ENCODE measurements at regions not wholly inside any gene's neighbourhood (a gene's known extent, or its start where the extent isn't known, plus 50 kb on each side); places are given as distances from the start of the nearest gene placed in this dataset.
"Not testable (repeated sequence)": the region's sequence is repeated elsewhere in the genome, so short reads cannot be mapped to it uniquely, and the experiment has no call there.

DNA sequence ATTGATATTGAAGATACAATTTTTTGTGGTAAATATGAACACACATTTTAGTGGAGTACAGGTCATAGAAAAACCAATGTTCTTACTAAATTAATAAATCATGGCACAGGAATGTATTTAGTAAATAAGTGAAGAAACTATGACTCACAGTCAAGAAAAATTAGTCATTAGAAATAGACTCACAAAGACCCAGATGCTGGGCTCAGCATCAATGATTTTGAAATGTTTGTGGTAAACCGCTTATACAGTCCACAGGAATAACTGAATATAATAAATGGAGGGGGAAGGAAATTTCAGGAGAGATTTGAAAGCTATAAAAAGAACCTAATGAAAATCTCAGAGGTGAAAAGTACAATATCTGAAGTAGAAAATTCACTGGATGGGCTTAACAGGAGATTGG, 138.3 kb upstream of the ADCY1 start:
- Histone ChIP-seq H3K36me3 (replicated peaks; ENCODE audit: insufficient read depth, low read depth) (no peaks in the 10 kb centered on the region), H3K27me3 (no peaks in the 10 kb centered on the region), H3K27ac (no peak overlapping the region), H3K4me2 (no peak overlapping the region), H3K9me2 (replicated peaks; ENCODE audit: insufficient read depth) (no peaks in the 10 kb centered on the region), H4K20me1 (ENCODE audit: insufficient read depth, poor library complexity, severe bottlenecking) (no peaks in the 10 kb centered on the region), H3K79me2 (no peaks in the 10 kb centered on the region), H3K4me1 (ENCODE audit: insufficient read depth) (no peaks in the 10 kb centered on the region), H3K9me3 (ENCODE audit: low read depth) (no peaks in the 10 kb centered on the region), H3K4me3 (no peak overlapping the region), H2AFZ (no peak overlapping the region)
- TF ChIP-seq EZH2 (IDR thresholded peaks at IDR 0.05; ENCODE audit: borderline replicate concordance), result no peak
- DNase-seq (ENCODE audit: low spot score), result no peak
- WGBS (ENCODE audit: low lambda C conversion rate, missing lambda C conversion rate), result 93% methylated on average over 1 of the region's 1 CpG

- H3K9me3 ChIP-seq (ENCODE audit: low read depth); H3K4me3 ChIP-seq; H3K9me2 ChIP-seq (replicated peaks; ENCODE audit: insufficient read depth); H3K27me3 ChIP-seq; H3K27ac ChIP-seq; DNase-seq (ENCODE audit: low spot score); H3K79me2 ChIP-seq; H3K4me1 ChIP-seq (ENCODE audit: insufficient read depth); H3K36me3 ChIP-seq (replicated peaks; ENCODE audit: insufficient read depth, low read depth); H3K4me2 ChIP-seq; H4K20me1 ChIP-seq (ENCODE audit: insufficient read depth, poor library complexity, severe bottlenecking); H2AFZ ChIP-seq: not testable (repeated sequence)
- 97% methylated on average over 1 of the region's 1 CpG for WGBS (ENCODE audit: low lambda C conversion rate, missing lambda C conversion rate)
Measured at GRCh38 chr7:45440776-45441175, 133.4 kb upstream of the ADCY1 start.

DNA sequence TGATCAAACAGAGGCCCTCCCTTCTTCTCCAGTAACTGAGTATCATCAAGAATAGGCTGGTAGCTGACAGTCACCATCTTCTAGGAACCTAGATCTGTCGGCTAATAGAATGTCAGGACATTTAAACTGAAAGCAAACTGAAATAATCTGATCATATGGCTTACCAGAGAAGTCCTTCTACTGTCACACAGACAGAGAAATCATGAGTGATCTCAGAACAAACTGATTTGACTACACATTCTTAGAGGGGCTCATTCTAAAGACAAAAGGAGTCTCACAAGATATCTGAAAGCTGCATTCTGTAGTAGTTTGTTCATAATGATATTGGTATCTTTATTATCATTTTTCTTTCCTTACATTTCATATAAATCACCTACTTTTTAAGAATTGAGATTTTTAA, 130.9 kb upstream of the ADCY1 start:
- Histone ChIP-seq H3K27me3 (no peaks in the 10 kb centered on the region), H3K9me2 (replicated peaks; ENCODE audit: insufficient read depth) (no peaks in the 10 kb centered on the region), H3K4me1 (ENCODE audit: insufficient read depth) (no peaks in the 10 kb centered on the region), H3K27ac (no peak overlapping the region), H3K9me3 (ENCODE audit: low read depth) (no peaks in the 10 kb centered on the region), H2AFZ (no peak overlapping the region), H3K4me3 (no peak overlapping the region), H3K4me2 (no peak overlapping the region), H3K79me2 (no peaks in the 10 kb centered on the region), H4K20me1 (ENCODE audit: insufficient read depth, poor library complexity, severe bottlenecking) (no peaks in the 10 kb centered on the region), H3K36me3 (replicated peaks; ENCODE audit: insufficient read depth, low read depth) (no peaks in the 10 kb centered on the region)
- 86% methylated on average over 1 of the region's 1 CpG for WGBS (ENCODE audit: low lambda C conversion rate, missing lambda C conversion rate)
- no peak for DNase-seq (ENCODE audit: low spot score)
- TF ChIP-seq EZH2phosphoT487 (IDR thresholded peaks at IDR 0.05; ENCODE audit: low read depth, severe bottlenecking, unreplicated experiment) (no peak), EZH2 (IDR thresholded peaks at IDR 0.05; ENCODE audit: borderline replicate concordance) (no peak), CTCF (IDR thresholded peaks at IDR 0.05; ENCODE audit: poor library complexity) (no peak)

- H3K4me3 ChIP-seq, result no peak overlapping the region
- H3K9me2 ChIP-seq (replicated peaks; ENCODE audit: insufficient read depth), result no peaks in the 10 kb centered on the region
- H3K36me3 ChIP-seq (replicated peaks; ENCODE audit: insufficient read depth, low read depth), result no peaks in the 10 kb centered on the region
- H4K20me1 ChIP-seq (ENCODE audit: insufficient read depth, poor library complexity, severe bottlenecking), result no peaks in the 10 kb centered on the region
- H3K9me3 ChIP-seq (ENCODE audit: low read depth), result no peaks in the 10 kb centered on the region
- H3K27ac ChIP-seq, result no peak overlapping the region
- H3K79me2 ChIP-seq, result no peaks in the 10 kb centered on the region
- H2AFZ ChIP-seq, result no peak overlapping the region
- H3K4me2 ChIP-seq, result no peak overlapping the region
- DNase-seq (ENCODE audit: low spot score), result no peak
- WGBS (ENCODE audit: low lambda C conversion rate, missing lambda C conversion rate), result 93% methylated on average over 2 of the region's 2 CpGs
- no peaks in the 10 kb centered on the region for H3K27me3 ChIP-seq
- TF ChIP-seq EZH2phosphoT487 (IDR thresholded peaks at IDR 0.05; ENCODE audit: low read depth, severe bottlenecking, unreplicated experiment), result no peak
- TF ChIP-seq EZH2 (IDR thresholded peaks at IDR 0.05; ENCODE audit: borderline replicate concordance), result no peak
- no peak for TF ChIP-seq CTCF (IDR thresholded peaks at IDR 0.05; ENCODE audit: poor library complexity)
- H3K4me1 ChIP-seq (ENCODE audit: insufficient read depth), result no peaks in the 10 kb centered on the region
Measured at GRCh38 chr7:45446195-45446944, 127.8 kb upstream of the ADCY1 start.

All from hepatocyte (in vitro differentiated cells).